SK-N-SH (cell line): ENCODE measurements at regions not wholly inside any gene's neighbourhood (a gene's known extent, or its start where the extent isn't known, plus 50 kb on each side); places are given as distances from the start of the nearest gene placed in this dataset.

Source experiments
- CTCF ChIA-PET: fragments of 300-600, 350-600 bp; formaldehyde crosslinking; extraction: SDS; loops from one replicate; lab custom pipeline; 2021; lab: Yijun Ruan, JAX
- POLR2A ChIA-PET: fragments of 350-600 bp; sonication (Branson Sonifier 250); formaldehyde crosslinking; extraction: SDS; loops from one replicate; lab custom pipeline; 2020; ENCODE audit warnings: antibody characterized with exemption, inconsistent platforms; lab: Yijun Ruan, JAX
- DNase-seq: peaks from one replicate; pipeline ENCODE4 v3.0.0; 2012
- H2AFZ ChIP-seq: fragments of 200-600 bp; sonication (generic); 2 replicates; pipeline ENCODE4 v1.8.1; 2016; ENCODE audit warnings: antibody characterized with exemption, mild to moderate bottlenecking, low read depth
- H3F3A ChIP-seq: fragments of 200-600 bp; sonication (generic); replicated peaks from 2 replicates; pipeline ENCODE3; 2016; ENCODE audit warnings: antibody characterized with exemption, mild to moderate bottlenecking; ENCODE audit not compliant: insufficient read depth
- H3K27ac ChIP-seq, 2 experiments: fragments of 200-500 bp in 1 of 2; fragments of 200-600 bp in 1 of 2; sonication (Bioruptor generic) in 1 of 2; sonication (generic), shearing (Covaris generic) in 1 of 2; 2 replicates each; pipeline versions ENCODE4 v1.5.1 to v1.6.1; 2014 to 2016; ENCODE audit warnings: low read depth in 2 of 2, inconsistent platforms in 1 of 2, low read length in 1 of 2, mild to moderate bottlenecking in 1 of 2, mixed read lengths in 1 of 2
- H3K27me3 ChIP-seq: fragments of 200-600 bp; sonication (generic), shearing (Covaris generic); 2 replicates; pipeline ENCODE4 v1.6.1; 2016; ENCODE audit warnings: mixed run types; ENCODE audit not compliant: insufficient read depth
- H3K36me3 ChIP-seq, 2 experiments: fragments of 200-500 bp in 1 of 2; fragments of 200-600 bp in 1 of 2; sonication (Bioruptor generic) in 1 of 2; sonication (generic) in 1 of 2; replicated peaks in 1 of 2; 2 replicates each; pipeline versions ENCODE3 to v1.5.1; 2014 to 2016; ENCODE audit warnings: low read length in 1 of 2, mild to moderate bottlenecking in 1 of 2; ENCODE audit not compliant: insufficient read depth in 2 of 2, control insufficient read depth in 1 of 2
- H3K4me1 ChIP-seq, 2 experiments: fragments of 200-500 bp in 1 of 2; fragments of 200-600 bp in 1 of 2; sonication (Bioruptor generic) in 1 of 2; sonication (generic), shearing (Covaris generic) in 1 of 2; 2 replicates each; pipeline versions ENCODE4 v1.5.1 to v1.6.1; 2014 to 2016; ENCODE audit warnings: low read depth in 1 of 2, low read length in 1 of 2, mixed run types in 1 of 2; ENCODE audit not compliant: insufficient read depth in 2 of 2, control insufficient read depth in 1 of 2
- H3K4me2 ChIP-seq: fragments of 200-600 bp; sonication (generic), shearing (Covaris generic); 2 replicates; pipeline ENCODE4 v1.6.1; 2017; ENCODE audit warnings: mixed run types
- H3K4me3 ChIP-seq, 2 experiments: fragments of 200-500 bp in 1 of 2; fragments of 200-600 bp in 1 of 2; sonication (Bioruptor generic) in 1 of 2; sonication (generic), shearing (Covaris generic) in 1 of 2; 2 replicates each; pipeline versions ENCODE4 v1.5.1 to v1.8.1; 2014 to 2016; ENCODE audit warnings: low read depth in 2 of 2, inconsistent platforms in 1 of 2, low read length in 1 of 2, mild to moderate bottlenecking in 1 of 2, mixed read lengths in 1 of 2, moderate library complexity in 1 of 2
- H3K79me2 ChIP-seq: fragments of 200-600 bp; sonication (generic); 2 replicates; pipeline ENCODE4 v1.8.1; 2017; ENCODE audit warnings: mild to moderate bottlenecking; ENCODE audit not compliant: insufficient read depth
- H3K9ac ChIP-seq: fragments of 200-600 bp; sonication (generic); 2 replicates; pipeline ENCODE4 v1.6.1; 2017; ENCODE audit warnings: mixed run types
- H3K9me2 ChIP-seq: fragments of 200-600 bp; sonication (generic); 2 replicates; pipeline ENCODE4 v1.6.1; 2017; ENCODE audit warnings: mixed run types
- H3K9me3 ChIP-seq: fragments of 200-600 bp; sonication (generic); 2 replicates; pipeline ENCODE4 v1.6.1; 2017; ENCODE audit warnings: mixed run types, mild to moderate bottlenecking, moderate library complexity
- H4K20me1 ChIP-seq: fragments of 200-600 bp; sonication (generic); 2 replicates; pipeline ENCODE4 v1.6.1; 2017; ENCODE audit warnings: mild to moderate bottlenecking, mixed run types; ENCODE audit not compliant: insufficient read depth
- EZH2phosphoT487 ChIP-seq: fragments of 200-600 bp; sonication (generic); IDR thresholded peaks from 2 replicates; pipeline ENCODE4 v1.6.1; 2017; ENCODE audit warnings: low read depth, mixed run types, mild to moderate bottlenecking, antibody characterized with exemption, moderate library complexity, borderline replicate concordance
- MAX ChIP-seq: IDR thresholded peaks from 2 replicates; pipeline ENCODE4 v1.4.0; 2012; ENCODE audit warnings: low read depth
- MXI1 ChIP-seq: IDR thresholded peaks from 2 replicates; pipeline ENCODE4 v1.6.1; 2012; ENCODE audit warnings: mild to moderate bottlenecking, low read depth, low read length, improper control_type of control experiment
- RAD21 ChIP-seq: IDR thresholded peaks from 2 replicates; pipeline ENCODE4 v1.6.1; 2012; ENCODE audit warnings: mild to moderate bottlenecking, low read length
- REST ChIP-seq: IDR thresholded peaks from 2 replicates; pipeline ENCODE4 v1.6.1; 2012; ENCODE audit warnings: mild to moderate bottlenecking, low read depth, low read length, moderate library complexity
- RXRA ChIP-seq: IDR thresholded peaks from 2 replicates; pipeline ENCODE4 v1.4.0; 2012; ENCODE audit warnings: low read depth, mild to moderate bottlenecking, borderline replicate concordance
- TCF12 ChIP-seq: IDR thresholded peaks from 2 replicates; pipeline ENCODE4 v1.4.0; 2012
- TEAD4 ChIP-seq: IDR thresholded peaks from 2 replicates; pipeline ENCODE4 v1.4.0; 2012; ENCODE audit warnings: mild to moderate bottlenecking, borderline replicate concordance; ENCODE audit not compliant: insufficient read depth
- YY1 ChIP-seq: IDR thresholded peaks from 2 replicates; pipeline ENCODE4 v1.4.0; 2012; ENCODE audit warnings: low read depth, mild to moderate bottlenecking
- WGBS: methylation state at CpG from one replicate; pipeline ENCODE4 v1.1.6; 2017; ENCODE audit warnings: low lambda C conversion rate; 5-methylcytosine and 5-hydroxymethylcytosine counted together
- TF ChIP-seq, protein P1 (sequence below): fragments of 150-350 bp; IDR thresholded peaks from 2 replicates; pipeline ENCODE4 v1.6.1; 2016; ENCODE audit warnings: mild to moderate bottlenecking, low read depth, low read length
- TF ChIP-seq, protein P2 (sequence below): IDR thresholded peaks from 2 replicates; pipeline ENCODE4 v1.4.0; 2012; ENCODE audit warnings: low read depth, borderline replicate concordance

DNA sequence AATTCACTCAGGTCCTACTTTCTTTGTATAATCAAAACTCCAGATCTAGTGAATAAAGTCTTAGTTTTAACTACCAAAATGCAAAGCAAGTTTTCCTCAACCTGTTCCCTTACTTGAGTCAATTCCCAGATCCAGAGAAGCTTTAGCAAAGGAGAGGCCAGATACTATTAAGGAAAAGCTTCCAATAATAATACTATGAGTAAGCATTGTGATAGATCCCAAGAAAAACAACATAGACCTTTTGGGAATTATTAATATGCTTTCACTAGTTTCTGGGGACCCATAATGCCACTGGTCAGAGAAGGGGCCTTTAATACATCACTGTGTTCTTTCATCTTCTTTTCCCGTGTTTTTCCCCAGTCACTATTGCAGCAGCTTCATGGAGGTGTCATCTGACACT is 339.9 kb upstream of the CDIN1 start:
- no peaks in the 10 kb centered on the region for H3K27me3 ChIP-seq
- H3K4me3 ChIP-seq, result no peak overlapping the region
- no peak for TF ChIP-seq TEAD4
- no peak for TF ChIP-seq EZH2phosphoT487
- TF ChIP-seq TCF12, result no peak
- TF ChIP-seq RXRA, result no peak
- TF ChIP-seq MXI1, result no peak
- no peak for TF ChIP-seq MAX
- no peak for TF ChIP-seq REST
- no peaks in the 10 kb centered on the region; the same call in 1 of the 2 replicates for H3K9me3 ChIP-seq
- H3K79me2 ChIP-seq, result no peaks in the 10 kb centered on the region
- ChIA-PET CTCF (no interaction called here), POLR2A (no interaction called here)
- no peak overlapping the region for H3K27ac ChIP-seq
- WGBS, result 86% methylated on average over 1 of the region's 1 CpG
- DNase-seq, result no peak
- H3K36me3 ChIP-seq, result no peaks in the 10 kb centered on the region
- no peaks in the 10 kb centered on the region for H3F3A ChIP-seq
- no peak overlapping the region for H2AFZ ChIP-seq
- H3K4me1 ChIP-seq, result no peaks in the 10 kb centered on the region
- no peak overlapping the region for H3K9ac ChIP-seq
- no peak overlapping the region for H3K4me2 ChIP-seq
- H3K9me2 ChIP-seq, result no peaks in the 10 kb centered on the region; the same call in 1 of the 2 replicates
- no peaks in the 10 kb centered on the region for H4K20me1 ChIP-seq

GRCh38 chr15:36251450-36251849 is 328.0 kb upstream of the CDIN1 start:
- Histone ChIP-seq H3K4me1 (peaks cover 0 to 3% of the 10 kb centered on the region in 2 experiments; a peak in 1 of 4 replicates), H3K4me3 (no peak overlapping the region), H3K9ac (no peak overlapping the region), H3K27me3 (no peaks in the 10 kb centered on the region), H4K20me1 (no peaks in the 10 kb centered on the region), H2AFZ (0 out of 2 replicates have a peak overlapping the region, but pooled peaks have one; percentile 39), H3K9me2 (no peaks in the 10 kb centered on the region), H3K9me3 (0 out of 2 replicates have a peak, but pooled peaks cover 4% of the 10 kb centered on the region), H3K79me2 (no peaks in the 10 kb centered on the region), H3F3A (no peaks in the 10 kb centered on the region), H3K27ac (no peak overlapping the region), H3K4me2 (no peak overlapping the region), H3K36me3 (no peaks in the 10 kb centered on the region)
- ChIA-PET POLR2A (no interaction called here), CTCF (no interaction called here)
- no peak for DNase-seq
- 87% methylated on average over 1 of the region's 1 CpG for WGBS
- no peak for TF ChIP-seq YY1
- TF ChIP-seq RAD21, result peak; percentile 34; the same call in 1 of the 2 replicates
- TF ChIP-seq, protein P1, sequence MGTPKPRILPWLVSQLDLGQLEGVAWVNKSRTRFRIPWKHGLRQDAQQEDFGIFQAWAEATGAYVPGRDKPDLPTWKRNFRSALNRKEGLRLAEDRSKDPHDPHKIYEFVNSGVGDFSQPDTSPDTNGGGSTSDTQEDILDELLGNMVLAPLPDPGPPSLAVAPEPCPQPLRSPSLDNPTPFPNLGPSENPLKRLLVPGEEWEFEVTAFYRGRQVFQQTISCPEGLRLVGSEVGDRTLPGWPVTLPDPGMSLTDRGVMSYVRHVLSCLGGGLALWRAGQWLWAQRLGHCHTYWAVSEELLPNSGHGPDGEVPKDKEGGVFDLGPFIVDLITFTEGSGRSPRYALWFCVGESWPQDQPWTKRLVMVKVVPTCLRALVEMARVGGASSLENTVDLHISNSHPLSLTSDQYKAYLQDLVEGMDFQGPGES, result no peak
- TF ChIP-seq, protein P2, sequence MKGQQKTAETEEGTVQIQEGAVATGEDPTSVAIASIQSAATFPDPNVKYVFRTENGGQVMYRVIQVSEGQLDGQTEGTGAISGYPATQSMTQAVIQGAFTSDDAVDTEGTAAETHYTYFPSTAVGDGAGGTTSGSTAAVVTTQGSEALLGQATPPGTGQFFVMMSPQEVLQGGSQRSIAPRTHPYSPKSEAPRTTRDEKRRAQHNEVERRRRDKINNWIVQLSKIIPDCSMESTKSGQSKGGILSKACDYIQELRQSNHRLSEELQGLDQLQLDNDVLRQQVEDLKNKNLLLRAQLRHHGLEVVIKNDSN, result no peak
